GM19035 (cell line): ENCODE measurements at regions not wholly inside any gene's neighbourhood (a gene's known extent, or its start where the extent isn't known, plus 50 kb on each side); places are given as distances from the start of the nearest gene placed in this dataset.
"Not testable (repeated sequence)": the region's sequence is repeated elsewhere in the genome, so short reads cannot be mapped to it uniquely, and the experiment has no call there.

Source experiments
- ATAC-seq: cut with Tn5 transposase; IDR thresholded peaks from one replicate; pipeline ENCODE4 v1.9.1; 2021; ENCODE audit not compliant: unreplicated experiment

DNA sequence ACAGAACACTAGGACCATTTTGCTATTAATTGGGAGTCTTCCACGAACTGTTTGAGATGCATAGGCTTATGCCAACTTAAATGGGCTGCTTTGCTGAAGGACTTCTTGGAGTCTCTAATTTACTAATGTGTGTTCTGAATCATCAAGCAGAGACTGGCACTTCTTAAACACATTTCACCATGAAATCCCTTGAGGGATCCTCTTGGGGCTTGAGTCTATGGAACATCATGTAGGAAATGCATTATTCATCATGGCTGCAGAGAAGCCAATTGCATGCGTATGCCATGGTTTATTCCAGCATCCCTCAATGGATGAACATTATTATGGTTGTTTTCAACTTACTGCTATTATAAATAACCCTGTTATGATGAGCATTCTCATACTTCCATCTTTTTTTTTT is 73.4 kb downstream of the FGD2 start:
- no peak for ATAC-seq

DNA sequence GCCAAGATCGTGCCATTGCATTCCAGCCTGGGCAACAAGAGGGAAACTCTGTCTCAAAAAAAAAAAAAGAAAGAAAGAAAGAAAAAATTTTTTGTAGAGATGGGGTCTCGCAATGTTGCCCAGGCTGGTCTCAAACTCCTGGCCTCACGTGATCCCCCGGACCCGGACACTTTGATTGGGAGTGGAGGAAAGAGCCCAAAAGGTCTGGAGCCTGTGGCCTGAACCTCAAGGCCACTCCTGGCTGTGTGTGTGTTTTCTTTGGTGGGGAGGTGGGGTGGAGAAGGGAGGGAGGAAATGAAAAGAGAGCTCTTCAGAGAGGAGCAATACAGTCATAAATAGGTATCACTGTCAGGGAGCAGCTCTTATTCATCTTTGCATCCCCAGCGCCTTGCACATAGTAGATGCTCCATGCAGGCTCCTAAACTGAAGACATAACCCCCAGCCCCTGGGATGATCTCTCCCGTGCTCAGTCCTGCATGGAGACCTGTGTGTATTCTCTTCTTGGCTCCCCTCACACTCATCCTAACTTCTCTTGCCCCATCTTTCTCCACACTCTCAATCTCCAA is 75.7 kb downstream of the FGD2 start:
- no peak for ATAC-seq

DNA sequence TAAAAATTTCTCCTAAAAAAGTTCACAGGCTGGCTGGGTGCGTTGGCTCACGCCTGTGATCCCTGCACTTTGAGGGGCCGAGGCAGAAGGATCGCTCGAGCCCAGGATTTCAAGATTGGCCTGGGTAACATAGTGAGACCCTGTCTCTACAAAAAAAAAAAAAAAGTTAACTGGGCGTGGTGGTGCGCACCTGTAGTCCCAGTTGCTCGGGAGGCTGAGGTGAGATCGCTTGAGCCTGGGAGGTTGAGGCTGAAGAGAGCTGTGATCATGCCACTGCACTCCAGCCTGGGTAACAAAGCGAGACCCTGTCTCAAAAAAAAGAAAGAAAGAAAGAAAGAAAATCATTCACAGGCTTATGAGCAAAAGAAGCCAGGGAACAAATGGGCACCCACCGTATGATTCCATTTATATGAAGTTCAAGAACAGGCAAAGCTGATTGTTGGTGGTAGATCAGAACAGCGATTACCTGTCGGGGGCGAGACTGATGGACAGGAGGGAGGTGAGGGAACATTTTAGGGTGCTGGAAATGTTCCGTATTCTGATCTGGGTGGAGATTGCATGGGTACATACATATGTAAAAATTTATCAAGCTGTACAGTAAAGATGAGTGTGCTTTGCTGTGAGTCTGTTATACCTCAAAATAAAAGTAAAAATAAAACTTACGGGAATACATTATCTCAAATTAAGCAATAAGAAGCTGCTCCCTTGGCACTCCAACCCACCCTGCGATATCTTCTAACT is 77.1 kb downstream of the FGD2 start:
- no peak for ATAC-seq

DNA sequence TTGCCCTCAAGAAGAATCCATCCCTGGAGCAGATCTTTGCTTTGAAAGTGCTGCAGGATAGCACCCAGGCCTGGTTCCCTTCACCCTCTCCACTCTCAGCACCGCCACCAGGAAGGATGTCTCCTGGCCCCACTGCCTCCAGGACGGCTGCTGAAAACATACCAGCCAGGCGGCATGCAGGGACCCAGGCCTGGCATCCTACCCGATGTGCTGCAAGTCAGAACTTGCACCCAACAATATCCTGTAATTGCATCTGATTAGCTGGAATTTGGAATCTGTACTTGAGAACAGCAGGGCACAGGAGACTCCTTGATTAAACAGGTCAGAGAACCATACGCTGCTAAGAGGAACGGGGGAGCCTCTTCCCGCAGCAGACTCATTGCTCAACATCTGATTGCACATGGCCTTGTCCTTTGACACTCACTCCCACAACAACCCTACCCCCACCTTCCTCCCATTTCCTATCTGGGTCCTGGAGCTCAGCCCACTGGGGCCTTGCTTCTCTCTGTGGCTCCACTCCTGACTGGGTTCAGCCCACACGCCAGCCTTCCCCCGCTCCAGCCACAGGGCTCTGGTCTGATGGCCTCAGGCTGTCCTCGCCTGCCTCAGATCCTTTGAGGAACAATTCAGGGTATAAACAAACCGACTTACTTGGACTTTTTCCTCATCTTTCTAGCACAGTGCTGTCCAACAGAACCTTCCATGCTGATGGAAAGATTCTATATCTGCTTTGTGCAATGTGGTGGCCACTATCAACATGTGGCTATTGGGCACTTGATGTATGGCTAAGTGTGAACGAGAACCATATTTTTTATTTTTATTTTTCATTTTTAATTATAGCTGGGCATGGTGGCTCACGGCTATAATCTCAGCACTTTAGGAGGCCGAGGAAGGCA is 78.0 kb downstream of the FGD2 start:
- no peak for ATAC-seq

DNA sequence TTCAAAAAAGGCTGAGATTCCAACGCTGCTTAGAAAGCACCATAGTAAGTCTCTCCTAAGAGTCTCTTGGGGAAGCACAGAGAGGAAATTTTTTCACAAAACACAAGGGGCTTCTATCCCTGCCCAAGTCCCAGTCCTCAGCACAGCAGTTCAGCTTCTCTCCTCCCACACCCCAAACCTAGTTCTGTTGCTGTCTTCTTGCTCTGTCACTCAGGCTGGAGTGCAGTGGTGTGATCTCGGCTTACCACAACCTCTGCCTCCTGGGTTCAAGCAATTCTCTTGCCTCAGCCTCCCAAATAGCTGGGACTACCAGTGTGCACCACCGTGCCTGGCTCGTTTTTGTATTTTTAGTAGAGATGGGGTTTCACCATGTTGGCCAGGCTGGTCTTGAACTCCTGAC is 79.2 kb downstream of the FGD2 start:
- not testable (repeated sequence) for ATAC-seq

DNA sequence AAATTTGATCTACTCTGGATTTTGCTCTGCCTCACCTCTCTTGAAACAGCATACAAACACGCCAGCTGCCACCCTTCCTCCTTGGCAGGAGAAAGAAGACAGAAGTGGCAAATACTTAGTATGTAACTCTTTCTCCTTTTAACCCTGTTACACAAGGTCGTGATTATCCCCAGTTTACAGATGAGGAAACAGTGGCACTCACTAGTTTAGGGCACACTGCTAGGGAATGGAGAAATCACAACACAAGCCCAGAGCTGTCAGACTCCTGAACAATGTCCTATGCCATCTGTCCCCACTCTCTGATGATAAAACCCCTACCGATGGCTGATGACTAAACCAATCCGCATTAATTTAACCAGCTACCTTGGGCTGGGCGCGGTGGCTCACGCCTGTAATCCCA is 79.7 kb downstream of the FGD2 start:
- ATAC-seq = no peak

DNA sequence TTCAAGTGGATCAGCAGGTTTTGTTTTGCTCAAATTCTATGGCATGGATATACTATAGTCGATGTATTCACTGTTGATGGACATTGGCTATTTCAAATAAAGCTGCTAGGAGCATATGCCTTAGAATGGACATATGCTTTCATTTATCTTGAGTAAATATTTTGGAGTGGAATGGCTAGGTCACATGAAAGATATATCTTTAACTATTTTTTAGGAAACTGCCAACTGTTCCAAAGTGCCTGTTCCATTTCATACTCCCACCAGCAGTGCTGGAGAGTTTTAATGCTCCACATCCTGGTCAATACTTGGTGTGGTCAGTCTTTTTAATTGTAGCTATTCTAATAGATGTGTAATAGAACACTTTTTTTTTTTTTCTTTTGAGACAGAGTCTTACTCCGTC is 81.1 kb upstream of the PIM1 start:
- no peak for ATAC-seq

DNA sequence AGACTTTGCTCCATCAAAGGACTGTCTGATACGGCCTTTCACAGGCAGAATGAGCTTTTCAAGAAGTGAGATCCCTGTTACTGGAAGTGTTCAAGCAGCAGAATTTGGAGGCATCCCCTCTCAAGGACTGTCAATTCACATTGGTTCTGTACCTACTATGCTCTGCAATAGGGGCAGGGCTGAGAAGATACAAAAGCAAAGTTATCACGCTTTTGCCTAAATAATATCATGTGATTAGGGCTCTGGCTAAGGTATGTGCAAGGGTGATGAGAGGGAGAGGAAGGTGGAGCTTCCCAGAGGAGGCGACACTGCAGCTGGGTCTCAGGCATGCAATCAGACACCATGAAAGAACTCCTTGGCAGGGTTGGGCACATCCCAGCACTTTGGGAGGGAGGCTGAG is 80.2 kb upstream of the PIM1 start:
- no peak for ATAC-seq

DNA sequence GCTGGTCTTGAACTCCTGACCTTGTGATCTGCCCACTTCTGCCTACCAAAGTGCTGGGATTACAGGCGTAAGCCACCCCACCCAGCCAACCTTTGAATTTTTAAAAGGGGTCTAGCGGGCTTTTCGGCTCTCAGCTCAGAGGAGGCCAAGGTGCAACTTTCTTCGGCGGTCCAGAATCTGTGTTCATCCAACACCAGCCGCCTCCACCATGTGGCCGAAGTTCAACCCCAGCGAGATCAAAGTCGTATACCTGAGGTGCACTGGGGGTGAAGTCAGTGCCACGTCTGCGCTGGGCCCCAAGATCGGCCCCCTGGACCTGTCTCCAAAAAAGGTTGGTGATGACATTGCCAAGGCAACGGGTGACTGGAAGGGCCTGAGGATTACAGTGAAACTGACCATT is 78.8 kb upstream of the PIM1 start:
- ATAC-seq = not testable (repeated sequence)

DNA sequence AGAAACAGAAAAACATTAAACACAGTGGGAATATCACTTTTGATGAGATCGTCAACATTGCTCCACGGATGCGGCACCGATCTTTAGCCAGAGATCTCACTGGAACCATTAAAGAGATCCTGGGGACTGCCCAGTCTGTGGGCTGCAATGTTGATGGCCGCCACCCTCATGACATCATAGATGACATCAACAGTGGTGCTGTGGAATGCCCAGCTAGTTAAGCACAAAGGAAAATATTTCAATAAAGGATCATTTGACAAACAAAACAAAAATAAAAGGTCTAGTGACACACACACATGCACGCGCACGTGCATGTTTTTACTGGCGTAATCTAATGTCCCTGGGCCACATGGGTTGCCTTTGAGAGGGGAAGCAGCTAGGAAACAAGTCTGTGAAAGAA is 78.4 kb upstream of the PIM1 start:
- ATAC-seq = not testable (repeated sequence)

DNA sequence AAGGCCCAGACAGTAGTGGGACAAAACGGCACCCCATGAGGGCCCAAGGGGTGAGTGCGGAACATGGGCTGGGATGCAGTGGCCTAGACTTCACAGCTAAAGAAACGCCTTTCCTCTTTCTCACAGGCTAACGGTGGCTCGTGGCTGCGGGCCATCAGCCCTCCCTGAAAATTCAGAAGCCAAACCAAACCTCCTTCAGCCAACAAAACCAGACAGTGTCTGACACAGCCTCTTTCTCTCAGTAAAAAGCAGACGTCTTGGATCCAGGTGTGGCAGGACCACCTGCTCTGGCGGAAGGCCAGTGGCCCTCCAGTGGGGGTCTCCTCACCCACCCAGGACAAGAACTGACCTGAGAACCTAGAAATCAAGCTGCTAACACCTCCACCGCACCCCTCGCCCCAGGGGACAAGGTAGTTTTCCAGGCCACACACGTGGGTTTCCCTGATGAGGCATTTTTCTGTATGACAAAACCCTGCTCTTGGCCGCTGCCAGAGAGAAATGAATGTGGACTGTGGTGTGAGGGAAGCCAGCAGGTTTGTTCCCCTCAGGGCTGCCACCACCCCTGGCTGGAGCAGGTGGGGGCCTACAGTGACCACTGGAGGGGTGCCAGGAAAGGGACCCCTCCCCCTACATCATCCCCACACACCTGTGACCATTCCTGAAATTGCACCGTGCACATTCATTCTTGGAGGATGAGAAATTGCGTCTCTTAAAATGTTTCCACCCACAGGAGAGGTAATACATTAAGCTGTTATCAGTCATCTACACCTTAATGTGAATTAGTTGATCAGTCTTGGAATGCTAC is 76.8 kb upstream of the PIM1 start:
- no peak for ATAC-seq

DNA sequence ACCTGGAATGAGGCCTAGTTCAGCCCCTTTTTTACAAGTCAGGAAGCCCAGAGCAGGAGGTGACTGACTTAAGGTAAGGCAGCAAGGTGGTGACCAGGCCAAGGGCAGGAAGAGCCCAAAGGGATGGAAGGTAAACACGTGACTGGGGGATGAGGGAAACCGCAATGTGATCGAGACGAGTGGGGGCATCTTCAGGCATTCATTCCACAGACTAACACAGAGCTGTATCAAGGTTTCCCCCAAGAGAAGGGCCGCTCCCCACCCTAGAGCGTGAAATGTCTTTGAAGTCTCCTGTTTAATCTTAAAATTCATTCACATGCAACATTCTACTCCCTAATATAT is 76.3 kb upstream of the PIM1 start:
- no peak for ATAC-seq

DNA sequence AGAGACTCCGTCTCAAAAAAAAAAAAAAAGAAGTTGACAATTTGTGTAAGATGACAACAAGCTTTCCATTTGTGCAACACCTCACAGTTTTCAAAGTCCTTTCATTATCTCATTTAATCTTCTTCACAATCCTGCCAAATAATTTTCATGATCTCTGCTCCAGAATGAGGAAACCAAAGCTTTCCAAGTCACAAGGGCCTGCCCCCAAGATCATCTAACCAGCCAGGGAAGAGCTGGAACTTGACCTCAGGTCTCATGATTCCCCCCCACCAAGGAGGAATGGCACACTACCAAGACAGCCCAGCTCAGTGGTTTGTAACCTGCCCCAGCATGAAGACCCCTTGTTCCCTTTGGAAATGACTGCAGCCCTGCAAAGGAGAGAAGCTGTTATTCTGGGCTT is 74.0 kb upstream of the PIM1 start:
- ATAC-seq = no peak

DNA sequence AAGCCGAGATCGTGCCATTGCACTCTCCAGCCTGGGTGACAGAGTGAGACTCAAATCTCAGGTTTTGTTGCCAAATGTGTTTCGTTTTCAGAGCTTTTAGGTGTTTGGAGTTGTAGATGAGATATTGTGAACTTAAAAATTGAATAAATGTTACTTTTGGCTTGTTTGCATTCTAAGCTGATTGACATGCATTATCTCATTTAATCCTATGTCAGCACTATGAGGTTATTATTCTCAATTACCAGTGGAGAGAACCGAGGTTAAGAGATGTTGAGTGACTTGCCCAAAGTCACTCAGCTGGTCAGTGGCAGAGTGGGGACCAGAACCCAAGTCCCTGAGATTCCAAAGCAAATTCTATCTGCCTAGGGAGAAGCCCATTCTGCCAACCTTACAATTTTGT is 72.6 kb upstream of the PIM1 start:
- no peak for ATAC-seq

DNA sequence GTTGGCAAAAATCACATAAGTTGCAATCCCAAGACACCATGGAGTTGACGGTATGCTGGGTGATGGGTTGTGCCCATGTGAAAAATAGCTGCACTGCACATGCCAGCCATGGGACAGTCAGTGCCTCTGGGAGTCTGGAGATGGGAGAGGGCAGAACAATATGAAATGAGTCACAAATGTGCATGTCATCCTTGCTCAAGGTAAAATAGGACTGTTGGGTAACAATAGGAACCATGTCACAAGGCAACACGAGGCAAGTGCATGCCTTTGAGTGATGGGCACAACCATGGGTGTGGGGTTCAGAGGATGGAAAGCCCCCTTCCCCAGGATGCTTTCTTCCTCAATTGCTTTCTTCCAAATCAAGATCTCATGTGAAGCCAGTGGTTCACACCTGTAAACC is 70.5 kb upstream of the PIM1 start:
- ATAC-seq = no peak

DNA sequence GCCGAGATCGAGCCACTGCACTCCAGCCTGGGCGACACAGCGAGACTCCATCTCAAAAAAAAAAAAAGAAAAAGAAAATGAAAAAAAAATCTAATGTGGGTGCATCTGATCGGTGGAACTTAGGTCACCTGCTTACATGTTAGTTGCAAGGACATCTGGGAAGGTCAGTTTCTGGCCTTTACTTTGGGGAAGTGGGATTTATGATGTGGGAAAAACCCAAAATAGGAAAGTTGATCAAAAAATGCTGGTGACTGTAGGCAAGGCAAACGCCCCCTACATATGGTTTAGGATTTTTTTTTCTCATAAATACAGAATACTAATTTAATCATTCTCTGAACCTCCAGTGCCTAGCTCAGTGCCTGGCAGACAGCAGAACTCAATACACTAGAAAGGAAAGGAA is 69.2 kb upstream of the PIM1 start:
- no peak for ATAC-seq

DNA sequence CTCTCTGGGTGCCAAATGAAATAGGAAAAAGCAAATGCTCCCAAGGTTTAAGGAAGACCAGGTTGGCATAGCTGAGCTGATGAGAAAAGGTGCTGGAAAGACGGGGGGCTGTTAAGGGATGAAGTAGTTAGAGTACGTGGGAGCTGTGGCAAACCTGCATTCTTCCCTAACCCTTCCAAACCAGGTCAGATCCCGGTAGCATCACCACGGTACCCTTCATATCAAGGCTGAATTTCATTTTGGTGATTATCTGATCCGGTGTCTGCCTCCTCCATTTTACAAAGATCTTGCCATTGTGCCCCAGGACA is 68.0 kb upstream of the PIM1 start:
- no peak for ATAC-seq

DNA sequence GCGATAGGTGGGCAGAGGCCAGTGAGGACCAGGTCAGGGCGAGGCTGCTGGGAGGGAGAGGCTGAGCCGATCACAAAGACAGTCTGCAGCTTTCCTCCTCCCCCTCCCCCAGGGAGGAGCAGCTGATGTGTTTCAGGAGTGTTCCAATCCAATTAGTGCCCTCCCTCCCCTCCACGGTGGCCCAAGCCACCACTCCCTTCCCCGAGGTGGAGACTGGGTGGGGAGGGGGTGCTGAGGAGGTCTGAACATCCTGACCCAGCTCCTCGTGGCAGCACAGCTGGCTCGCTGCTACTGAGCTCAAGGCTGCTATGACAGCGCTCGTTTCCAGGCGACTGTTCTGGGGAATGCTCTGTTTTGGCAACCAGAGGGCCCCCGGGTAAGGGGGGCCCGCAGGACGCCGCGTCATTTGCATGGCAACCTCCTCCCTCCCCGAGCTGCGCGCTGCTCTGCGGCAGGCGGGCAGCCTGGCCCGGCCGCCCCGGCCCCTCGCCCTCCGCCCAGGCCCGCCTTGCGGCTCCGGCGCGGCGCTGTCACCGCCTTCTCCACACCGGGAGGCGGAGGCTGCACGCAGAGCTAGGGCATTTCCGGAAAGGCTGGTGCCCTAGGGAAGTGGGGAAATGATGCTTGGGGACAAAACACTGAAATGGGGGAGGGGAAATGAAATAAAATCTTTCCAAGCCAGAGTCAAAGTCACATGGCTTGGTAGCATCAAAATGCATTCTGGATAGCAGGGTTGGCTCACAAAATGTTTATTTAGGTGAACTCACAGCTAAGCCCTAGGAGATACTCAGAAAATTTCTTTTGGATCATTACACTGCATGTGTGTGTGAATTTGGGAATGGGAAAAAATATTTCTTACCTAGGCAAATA is 67.4 kb upstream of the PIM1 start:
- ATAC-seq = peak; percentile 75

DNA sequence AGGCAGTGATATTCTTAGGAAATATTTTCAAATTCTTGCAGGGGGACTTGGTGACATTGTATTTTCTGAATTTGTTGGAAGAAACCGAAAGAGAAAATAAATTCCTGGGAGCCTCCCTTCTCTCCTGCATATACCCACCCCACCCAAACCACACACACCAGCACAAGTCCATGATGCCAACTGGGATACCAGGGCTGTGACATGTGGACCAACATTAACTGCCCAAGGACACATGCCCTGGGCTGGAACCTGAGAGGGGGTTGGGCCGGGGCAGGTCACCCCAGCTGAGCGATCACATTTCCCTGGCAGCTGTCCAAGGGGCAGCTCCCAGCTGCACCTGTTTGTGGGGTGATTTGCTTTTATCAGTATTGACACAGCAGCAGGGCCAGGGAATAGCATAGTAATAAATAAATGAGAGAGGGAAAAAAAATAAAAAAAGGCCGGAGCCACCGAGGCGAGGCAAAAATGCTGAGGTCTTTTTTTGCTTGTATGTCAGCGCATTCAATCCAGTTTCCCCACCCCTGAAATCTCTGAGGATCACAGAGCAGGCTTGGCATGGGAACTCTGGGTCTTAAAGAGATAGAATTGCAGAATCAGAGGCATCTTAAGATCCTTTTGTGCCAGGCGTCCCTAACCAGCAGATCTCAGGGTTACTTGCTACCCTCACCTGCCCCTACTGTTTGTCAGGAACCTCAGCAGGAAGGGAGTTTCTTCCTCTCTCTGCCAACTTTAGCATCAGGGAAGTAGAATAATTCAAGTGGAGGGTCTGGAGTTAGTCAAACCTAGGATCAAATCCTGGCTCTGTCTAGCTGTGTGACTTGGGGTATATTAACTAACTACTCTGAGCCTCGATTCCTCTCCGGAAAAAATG is 66.5 kb upstream of the PIM1 start:
- ATAC-seq = no peak

DNA sequence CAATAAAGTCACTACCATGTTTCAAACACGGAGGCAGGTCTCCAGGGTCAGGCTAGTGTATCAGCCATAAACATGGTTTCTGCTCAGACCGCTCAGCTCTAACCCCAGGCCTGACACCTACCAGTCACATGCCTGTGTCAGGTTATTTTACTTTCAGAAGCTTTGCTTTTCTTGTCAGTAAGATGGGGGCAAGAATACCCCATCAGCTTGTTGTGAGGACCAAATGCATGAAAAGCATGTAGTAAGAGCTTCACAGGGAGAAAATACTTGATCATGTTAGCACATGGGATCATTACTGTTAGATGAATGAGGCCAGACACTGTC is 65.2 kb upstream of the PIM1 start:
- no peak for ATAC-seq
